Panc1 (cell line): ENCODE measurements at regions not wholly inside any gene's neighbourhood (a gene's known extent, or its start where the extent isn't known, plus 50 kb on each side); places are given as distances from the start of the nearest gene placed in this dataset.

Source experiments
- ATAC-seq: fragments of 200-7000 bp; cut with Tn5 transposase; 2 replicates; pipeline ENCODE4 v1.9.1; 2020; ENCODE audit warnings: mild to moderate bottlenecking, moderate library complexity
- BruUV-seq: library from RNA; stranded (reverse); fragments of 400-500 nt; replicated peaks from 2 replicates; lab custom pipeline; 2021; lab: Mats Ljungman, UMichigan
- CTCF ChIA-PET: fragments of 300-600 bp; sonication (Branson Sonifier 250); formaldehyde crosslinking; loops from one replicate; lab custom pipeline; 2022; ENCODE audit warnings: antibody characterized with exemption; lab: Charles Lee
- POLR2A ChIA-PET: fragments of 300-600 bp; sonication (Branson Sonifier 250); formaldehyde crosslinking; loops from one replicate; lab custom pipeline; 2022; ENCODE audit warnings: antibody characterized with exemption; lab: Charles Lee
- DNase-seq: peaks from one replicate; pipeline ENCODE4 v3.0.0-alpha.2; 2010; ENCODE audit warnings: low read depth, low spot score
- H3K27ac ChIP-seq: 2 replicates; pipeline ENCODE4 v1.5.1; 2011; ENCODE audit warnings: mild to moderate bottlenecking, low read length, inconsistent platforms
- H3K27me3 ChIP-seq: fragments of 200-500 bp; sonication (Bioruptor generic); 2 replicates; pipeline ENCODE4 v1.6.0; 2014; ENCODE audit warnings: low read length, inconsistent platforms; ENCODE audit not compliant: control insufficient read depth, insufficient read depth
- H3K36me3 ChIP-seq: fragments of 200-500 bp; sonication (Bioruptor generic); 2 replicates; pipeline ENCODE4 v1.5.1; 2014; ENCODE audit warnings: inconsistent platforms, mild to moderate bottlenecking, low read length, moderate library complexity; ENCODE audit not compliant: control insufficient read depth, insufficient read depth
- H3K4me1 ChIP-seq: 2 replicates; pipeline ENCODE4 v1.5.1; 2011; ENCODE audit warnings: inconsistent platforms, mild to moderate bottlenecking, low read length, moderate library complexity; ENCODE audit not compliant: control insufficient read depth, insufficient read depth
- H3K4me3 ChIP-seq, 2 experiments: 2 replicates each; pipeline ENCODE4 v1.5.1; 2011 to 2012; ENCODE audit warnings: low read depth in 2 of 2, low read length in 2 of 2, mild to moderate bottlenecking in 2 of 2, inconsistent platforms in 1 of 2, moderate library complexity in 1 of 2
- H3K9me3 ChIP-seq: fragments of 200-500 bp; sonication (Bioruptor generic); 2 replicates; pipeline ENCODE4 v1.5.1; 2014; ENCODE audit warnings: low read depth, mild to moderate bottlenecking, inconsistent platforms, low read length, moderate library complexity; ENCODE audit not compliant: control insufficient read depth, insufficient read depth
- CTCF ChIP-seq: fragments of 450-650 bp; IDR thresholded peaks from 2 replicates; pipeline ENCODE4 v1.5.1; 2017; ENCODE audit warnings: mild to moderate bottlenecking
- POLR2AphosphoS5 ChIP-seq: IDR thresholded peaks from 2 replicates; pipeline ENCODE4 v1.6.1; 2012; ENCODE audit warnings: mild to moderate bottlenecking, low read depth, low read length, moderate library complexity
- REST ChIP-seq, 2 experiments: IDR thresholded peaks; 2 replicates each; pipeline ENCODE4 v1.6.1; 2011 to 2012; ENCODE audit warnings: low read depth in 2 of 2, control low read depth in 1 of 2, low read length in 1 of 2, mild to moderate bottlenecking in 1 of 2, moderate library complexity in 1 of 2; ENCODE audit not compliant: insufficient read depth in 1 of 2
- SIN3A ChIP-seq: IDR thresholded peaks from 2 replicates; pipeline ENCODE4 v1.6.1; 2012; ENCODE audit warnings: low read depth, mild to moderate bottlenecking, low read length, moderate library complexity, borderline replicate concordance; ENCODE audit not compliant: insufficient read depth
- TCF7L2 ChIP-seq: IDR thresholded peaks from 2 replicates; pipeline ENCODE4 v1.6.1; 2011; ENCODE audit warnings: mild to moderate bottlenecking, low read depth, low read length, inconsistent platforms
- in situ Hi-C: cut with HindIII; loops from 2 replicates; pipeline ENCODE4 v1.10.0; 2016; ENCODE audit warnings: low sequenced_read_pairs, low pct_unique_long_range_greater_than_20kb
- intact Hi-C: fragments of 100-400 bp; cut with micrococcal nuclease; formaldehyde crosslinking; loops from one replicate; pipeline ENCODE4 v1.10.0; 2022; ENCODE audit not compliant: unreplicated experiment

DNA sequence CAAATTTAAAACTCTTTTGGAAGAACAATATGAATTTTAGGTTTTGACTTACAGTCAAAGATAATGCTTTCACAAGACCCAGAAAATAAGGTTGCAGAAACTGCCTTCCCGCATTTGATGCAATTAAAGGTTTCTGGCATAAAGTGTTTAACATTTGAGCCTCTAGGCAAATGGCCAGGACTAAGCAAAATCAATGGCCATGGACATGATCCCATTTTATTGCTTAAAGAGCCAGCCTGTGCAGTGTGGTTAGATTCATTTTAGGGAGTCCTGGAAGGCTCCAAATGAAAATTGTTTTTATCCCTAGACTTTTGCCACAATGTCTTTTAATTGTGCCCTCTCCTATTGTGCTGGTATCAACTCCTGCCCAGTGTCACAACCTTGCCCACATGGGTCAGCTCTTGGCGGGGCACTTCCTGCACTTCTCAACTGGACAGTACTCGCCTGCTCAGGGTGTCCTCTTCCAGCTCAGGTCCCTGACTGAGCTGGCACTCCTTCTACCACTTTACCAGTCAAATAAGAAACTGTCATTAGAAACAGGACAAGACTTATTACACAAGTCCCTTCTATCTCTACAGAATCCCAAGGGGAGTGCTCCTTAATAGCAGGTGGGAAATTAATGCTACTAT lies 208.4 kb upstream of the NPY2R start:
- in situ Hi-C loops: no loop called here
- POLR2A ChIA-PET: no interaction called here
- no peak for TF ChIP-seq POLR2AphosphoS5
- TF ChIP-seq SIN3A: no peak
- no peak for TF ChIP-seq CTCF
- no peak for TF ChIP-seq TCF7L2
- no peak for TF ChIP-seq REST (IDR thresholded peaks at IDR 0.05; ENCODE audit: insufficient read depth in 1 of 2, low read depth in 2 of 2, low read length in 1 of 2)

DNA sequence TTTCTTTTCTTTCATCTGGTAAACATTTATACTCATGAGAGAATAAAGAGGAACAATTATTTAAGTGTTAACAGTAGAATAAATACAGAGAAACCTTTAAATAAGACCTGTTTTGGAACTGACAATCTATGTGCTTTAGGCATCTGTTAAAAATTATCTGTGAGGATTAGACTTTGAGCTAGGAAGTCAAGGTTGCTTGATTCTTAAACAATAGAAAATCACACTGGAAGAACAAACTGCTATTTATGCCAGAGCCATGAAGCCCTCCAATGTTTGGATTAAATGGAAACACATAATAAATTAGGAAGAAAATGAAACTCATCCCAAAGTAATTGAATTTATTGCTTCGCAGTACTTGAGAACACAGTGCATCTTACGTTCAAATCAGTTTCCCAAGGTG lies 207.2 kb upstream of the NPY2R start:
- H3K27me3 ChIP-seq: no peaks in the 10 kb centered on the region
- CTCF ChIA-PET: no interaction called here
- POLR2A ChIA-PET: no interaction called here
- ATAC-seq (no peak), DNase-seq (no peak)
- no peak overlapping the region for H3K27ac ChIP-seq
- H3K36me3 ChIP-seq: no peaks in the 10 kb centered on the region
- H3K4me3 ChIP-seq: no peak overlapping the region
- intact Hi-C loops: no loop called here
- TF ChIP-seq CTCF: no peak
- no peak for TF ChIP-seq SIN3A
- no peak for TF ChIP-seq POLR2AphosphoS5
- no peak for TF ChIP-seq REST (IDR thresholded peaks at IDR 0.05; ENCODE audit: insufficient read depth in 1 of 2, low read depth in 2 of 2, low read length in 1 of 2)
- no peak for TF ChIP-seq TCF7L2
- H3K9me3 ChIP-seq: no peaks in the 10 kb centered on the region
- in situ Hi-C loops: no loop called here
- H3K4me1 ChIP-seq: no peaks in the 10 kb centered on the region
- no TSS peak for BruUV-seq

More for the DNA sequence above, 208.4 kb upstream of the NPY2R start:
- intact Hi-C loops: no loop called here
- H3K4me3 ChIP-seq: no peak overlapping the region
- H3K36me3 ChIP-seq: no peaks in the 10 kb centered on the region
- H3K9me3 ChIP-seq: no peaks in the 10 kb centered on the region
- no peaks in the 10 kb centered on the region for H3K27me3 ChIP-seq
- no peaks in the 10 kb centered on the region for H3K4me1 ChIP-seq
- BruUV-seq: no TSS peak
- no peak overlapping the region for H3K27ac ChIP-seq
- DNase-seq: no peak
- no peak for ATAC-seq
- CTCF ChIA-PET: no interaction called here
